ENCODE measurements at regions not wholly inside any gene's neighbourhood (a gene's known extent, or its start where the extent isn't known, plus 50 kb on each side); places are given as distances from the start of the nearest gene placed in this dataset.
A peak's percentile ranks its signal among the peaks of the same experiment; 100 is the strongest.

- DNase-seq (ENCODE audit: low read depth in 2 of 2), result no peak
These were observed 103.8 kb upstream of the CRHR1 start for GRCh38 chr17:45680360-45680759.

DNA sequence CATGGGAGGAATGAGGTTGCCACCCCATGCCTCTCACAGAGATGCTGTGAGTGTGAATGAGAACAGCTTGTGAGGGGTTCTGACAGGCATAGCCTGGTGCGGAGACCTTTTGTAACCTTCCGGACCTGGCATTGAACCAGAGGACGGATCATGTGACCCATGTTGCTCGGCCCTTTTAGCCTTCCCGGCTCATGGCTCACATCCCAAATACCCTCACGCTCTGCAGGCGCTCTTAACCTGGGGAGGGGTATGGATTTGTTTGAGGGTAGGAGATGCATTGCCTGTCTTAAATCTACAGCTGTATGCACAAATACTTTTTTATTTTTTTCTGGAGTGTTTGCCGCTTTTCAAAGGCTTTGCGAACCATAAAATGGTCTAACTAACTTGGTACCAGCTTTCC lies 102.4 kb upstream of the CRHR1 start:
- no peak for DNase-seq (ENCODE audit: low read depth in 2 of 2)

DNA sequence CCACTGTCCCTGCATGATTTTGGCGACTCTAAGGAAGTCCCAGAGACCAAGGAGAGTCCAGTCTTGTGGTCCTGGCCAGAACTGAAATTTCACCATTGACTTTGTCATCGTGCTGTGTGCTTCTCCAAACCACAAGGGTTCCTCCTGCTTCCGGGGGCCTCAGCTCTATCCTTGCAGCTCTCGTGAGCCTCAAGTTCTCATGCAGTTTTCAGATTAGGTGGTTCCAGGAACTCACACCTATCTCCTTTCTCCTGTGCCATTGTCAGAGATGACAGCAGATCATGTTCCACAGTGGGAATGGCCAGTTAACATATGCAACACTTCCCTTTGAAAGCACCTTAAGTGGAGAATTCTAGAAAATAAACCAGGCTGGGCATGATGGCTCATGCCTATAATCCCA lies 97.9 kb upstream of the CRHR1 start:
- DNase-seq (ENCODE audit: low read depth in 2 of 2), result no peak

DNA sequence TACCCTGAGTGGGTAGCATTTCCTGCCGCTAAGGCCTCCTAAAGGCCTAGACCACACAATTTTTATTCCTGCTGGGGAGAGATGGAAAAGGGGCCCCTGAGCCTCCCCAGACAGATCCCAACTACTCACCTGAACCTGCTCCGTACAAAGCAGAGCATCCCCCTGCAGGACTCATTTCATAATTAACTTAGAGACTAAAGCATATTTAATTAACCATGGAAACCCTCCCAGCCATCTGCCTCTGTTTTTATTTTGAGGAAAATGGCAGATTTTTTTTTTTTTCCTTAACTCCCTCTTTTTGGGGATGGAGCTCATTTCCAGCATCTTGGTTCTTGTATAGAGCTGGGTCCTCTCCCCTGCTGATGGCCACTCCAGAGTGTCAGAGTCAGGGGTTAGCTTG lies 96.5 kb upstream of the CRHR1 start:
- no peak for DNase-seq (ENCODE audit: low read depth in 2 of 2)

DNA sequence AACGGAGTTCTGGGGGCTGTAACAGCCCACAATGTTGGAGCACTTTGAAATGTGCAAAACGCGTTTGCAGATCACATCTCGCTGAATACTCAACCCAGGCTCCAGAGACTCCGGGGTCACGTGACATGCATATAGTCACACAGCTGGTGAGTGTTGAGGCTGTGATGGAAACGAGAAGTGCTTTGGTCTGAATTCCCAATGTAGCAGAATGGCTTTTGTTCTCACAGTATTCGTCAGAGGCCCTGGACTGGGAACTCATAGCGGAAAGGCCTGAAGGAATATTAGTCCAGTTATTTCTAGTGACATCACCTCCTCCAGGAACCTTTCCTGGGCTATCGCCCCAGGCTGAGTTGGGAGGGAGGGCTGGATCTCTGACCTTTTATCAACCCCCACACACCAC lies 95.8 kb upstream of the CRHR1 start:
- no peak for DNase-seq (ENCODE audit: low read depth in 2 of 2)

- no peak for DNase-seq (ENCODE audit: low read depth in 2 of 2)
These were observed 95.3 kb upstream of the CRHR1 start for GRCh38 chr17:45688820-45689219.

DNA sequence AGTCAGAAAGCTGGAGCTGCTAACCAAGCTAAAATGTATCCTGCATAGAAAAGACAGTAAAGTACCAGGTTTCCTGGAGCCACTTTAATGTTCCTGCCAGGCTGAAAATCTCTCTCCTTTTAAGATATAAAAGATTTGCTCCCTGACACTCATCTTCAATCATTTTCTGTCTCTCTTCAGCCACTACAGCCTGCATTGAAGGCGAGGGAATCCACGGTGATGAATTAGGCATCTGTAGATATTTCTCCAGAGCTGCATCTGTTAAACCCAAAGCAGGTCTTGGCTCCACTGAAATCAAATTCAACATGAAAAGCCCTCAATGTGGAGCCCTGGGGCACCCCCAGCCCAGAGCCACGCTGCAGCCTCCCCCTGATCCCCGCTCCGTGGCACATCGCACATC lies 94.7 kb upstream of the CRHR1 start:
- DNase-seq (ENCODE audit: low read depth in 2 of 2), result no peak

DNA sequence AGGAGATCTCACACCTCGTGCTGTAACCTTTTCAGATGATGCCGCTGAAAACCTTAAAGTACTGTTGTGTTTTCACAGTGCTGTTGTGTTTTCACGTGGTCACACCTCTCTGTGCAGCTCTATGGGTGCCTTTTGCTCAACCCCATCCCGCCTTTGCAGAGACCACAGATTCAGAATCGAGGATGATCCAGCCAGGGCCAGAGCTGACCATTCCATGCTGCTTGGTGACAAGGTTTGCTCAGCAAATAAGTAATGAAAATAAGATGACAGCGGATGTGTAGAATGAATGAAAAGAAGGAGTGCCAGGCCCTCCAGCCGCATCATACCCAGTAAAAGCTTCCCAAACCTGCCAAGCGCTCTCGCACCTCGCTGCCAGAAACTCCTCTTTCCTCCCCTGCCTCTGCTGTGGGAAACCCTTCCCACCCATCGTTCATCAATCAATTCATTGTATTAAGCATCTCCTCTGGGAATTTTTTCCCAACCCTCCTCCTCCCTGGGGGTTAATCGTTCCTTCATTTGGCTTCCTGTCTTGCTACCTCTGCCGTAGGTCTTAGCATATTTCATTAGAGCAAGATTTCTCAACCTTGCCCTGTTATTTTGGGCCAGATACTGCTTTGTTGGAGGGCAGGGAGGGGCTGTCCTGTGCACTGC lies 93.4 kb upstream of the CRHR1 start:
- no peak for DNase-seq (ENCODE audit: low read depth in 2 of 2)

- no peak for DNase-seq (ENCODE audit: low read depth in 2 of 2)
These were observed 91.5 kb upstream of the CRHR1 start for GRCh38 chr17:45692661-45693060.

- DNase-seq (ENCODE audit: low read depth in 2 of 2), result no peak
These were observed 90.3 kb upstream of the CRHR1 start for GRCh38 chr17:45693792-45694191.

- DNase-seq (ENCODE audit: low read depth in 2 of 2), result no peak
These were observed 87.7 kb upstream of the CRHR1 start for GRCh38 chr17:45696442-45696841.

DNA sequence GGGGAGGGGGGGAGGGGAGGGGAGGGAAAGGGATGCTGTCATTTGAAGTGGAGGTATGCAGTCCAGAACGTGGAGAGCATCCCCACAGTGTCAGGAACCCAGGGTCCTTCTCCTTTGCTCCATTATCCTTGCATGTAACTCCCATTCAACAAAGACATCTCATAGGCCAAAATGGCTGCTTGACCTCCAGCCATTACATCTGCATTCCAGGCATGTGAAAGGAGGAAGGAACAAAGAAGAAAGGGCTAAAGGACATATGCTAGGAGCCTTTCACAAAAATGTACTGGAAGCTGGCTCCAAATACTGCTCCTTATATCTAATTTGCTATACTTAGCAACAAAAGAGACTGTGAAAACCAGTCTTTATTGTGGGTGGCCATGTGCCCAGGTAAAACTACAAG lies 87.0 kb upstream of the CRHR1 start:
- DNase-seq (ENCODE audit: low read depth in 2 of 2), result no peak

DNA sequence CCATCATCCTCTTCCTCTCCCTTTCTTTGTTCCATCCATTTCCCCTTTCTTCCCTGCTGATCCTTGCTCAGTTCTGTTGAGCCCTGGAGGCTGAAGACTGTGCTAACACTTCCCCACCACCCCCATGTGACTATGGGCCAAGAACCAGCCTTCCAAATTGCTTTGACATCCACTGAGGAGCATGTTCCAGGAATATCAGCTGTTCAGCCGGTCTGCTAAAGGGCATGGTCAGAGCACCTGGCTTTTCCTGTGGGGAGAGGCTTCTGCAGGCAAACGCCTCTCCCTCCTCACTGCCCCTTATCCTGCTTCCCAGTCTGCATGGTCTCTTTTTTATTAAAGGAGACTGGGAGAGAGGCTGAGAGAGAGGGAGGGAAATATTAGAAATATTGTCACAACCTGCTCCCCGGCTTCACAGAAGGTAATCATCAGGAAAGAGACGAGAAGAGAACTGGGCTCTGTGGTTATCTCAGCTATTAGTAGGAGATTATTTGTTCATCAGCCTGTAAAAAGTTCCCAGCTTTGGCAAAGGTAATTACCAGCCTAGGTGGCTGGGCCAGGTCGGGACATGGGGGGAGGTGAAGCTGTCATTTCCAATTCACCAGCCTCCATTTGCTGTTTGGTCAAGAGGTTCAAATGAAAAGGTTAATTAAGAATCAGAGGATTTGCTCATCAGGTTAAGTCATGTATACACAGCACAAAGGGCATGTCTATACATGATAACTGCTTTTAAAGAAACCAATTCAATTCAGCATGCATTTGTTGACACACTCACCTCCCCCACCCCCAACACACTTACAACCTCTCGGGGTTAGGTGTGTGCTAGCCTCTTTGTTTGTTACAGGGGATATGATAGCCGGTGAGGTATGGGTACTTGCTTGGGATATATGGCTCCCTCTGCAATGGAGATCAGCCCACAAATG lies 83.7 kb upstream of the CRHR1 start:
- DNase-seq (ENCODE audit: low read depth in 2 of 2), result no peak

DNA sequence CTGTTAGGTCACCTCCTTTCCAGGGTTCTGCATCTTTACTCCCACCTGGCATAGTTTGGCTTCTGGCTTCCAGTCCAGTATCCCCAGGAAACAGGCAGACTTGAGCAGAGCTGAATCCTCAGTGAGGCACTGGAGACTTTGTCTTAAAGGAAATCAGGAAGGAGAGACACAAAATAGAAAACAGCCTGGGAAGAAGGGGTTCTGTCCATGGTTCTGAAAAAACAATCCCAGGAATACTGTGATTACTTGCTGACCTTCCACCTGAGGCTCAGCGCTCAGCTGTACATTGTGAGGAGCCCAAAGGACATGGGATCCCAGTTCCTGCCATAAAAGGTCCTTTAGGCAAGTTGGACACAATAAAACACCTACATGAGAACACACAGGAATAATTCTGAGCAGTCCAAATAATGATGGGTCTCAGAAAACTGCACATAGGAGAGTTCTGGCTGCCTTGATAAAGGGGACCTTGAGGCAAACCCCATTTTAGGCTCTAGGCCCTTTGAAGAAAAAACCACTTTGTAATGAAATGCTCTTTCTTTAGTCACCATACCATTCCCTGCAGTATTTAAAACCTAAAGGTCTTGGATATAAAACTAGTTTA lies 81.4 kb upstream of the CRHR1 start:
- DNase-seq (ENCODE audit: low read depth in 2 of 2), result no peak

DNA sequence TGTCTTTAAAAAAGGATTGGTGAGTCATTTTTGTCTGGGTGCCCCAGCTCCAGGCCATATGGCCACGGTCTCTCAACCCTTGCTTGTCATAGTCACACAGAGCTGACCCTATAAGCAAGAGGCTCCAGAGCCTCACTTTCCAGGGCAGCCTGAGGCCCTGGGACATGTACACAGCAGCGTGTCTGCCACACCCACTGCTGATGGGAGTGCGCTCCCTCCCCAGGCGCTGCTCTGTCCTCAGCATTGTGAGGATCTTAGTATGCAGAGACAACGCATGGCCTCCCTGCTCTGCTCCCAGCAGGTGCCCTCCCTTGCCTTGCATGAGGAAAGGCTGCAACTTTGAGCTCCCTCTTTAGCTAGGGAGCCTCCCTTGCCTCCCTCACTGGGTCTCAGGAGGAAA lies 80.8 kb upstream of the CRHR1 start:
- no peak for DNase-seq (ENCODE audit: low read depth in 2 of 2)

DNA sequence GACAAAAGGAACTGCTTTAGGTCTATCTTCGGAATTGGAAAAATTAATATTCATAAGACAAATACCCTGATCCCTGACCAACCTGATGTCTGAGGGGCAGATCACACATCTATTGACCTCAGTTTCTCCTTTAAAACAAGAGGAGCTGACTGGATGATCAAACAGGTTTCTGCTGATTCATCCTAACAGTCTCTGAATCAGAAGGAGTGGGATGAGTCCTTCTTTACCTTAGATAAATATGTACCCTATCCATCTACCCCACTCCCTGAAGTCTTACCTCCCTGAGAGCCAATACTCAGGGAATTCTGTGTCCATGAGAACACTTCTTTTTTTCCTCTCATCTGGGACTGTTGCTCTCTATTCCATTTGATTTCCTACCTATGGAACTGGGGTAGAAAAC lies 80.3 kb upstream of the CRHR1 start:
- no peak for DNase-seq (ENCODE audit: low read depth in 2 of 2)

- no peak for DNase-seq (ENCODE audit: low read depth in 2 of 2)
These were observed 79.9 kb upstream of the CRHR1 start for GRCh38 chr17:45704251-45704650.

GRCh38 chr17:45705123-45706009 lies 78.8 kb upstream of the CRHR1 start:
- DNase-seq (ENCODE audit: low read depth in 2 of 2), result peak in 1 of 2 donors; percentile 3

DNA sequence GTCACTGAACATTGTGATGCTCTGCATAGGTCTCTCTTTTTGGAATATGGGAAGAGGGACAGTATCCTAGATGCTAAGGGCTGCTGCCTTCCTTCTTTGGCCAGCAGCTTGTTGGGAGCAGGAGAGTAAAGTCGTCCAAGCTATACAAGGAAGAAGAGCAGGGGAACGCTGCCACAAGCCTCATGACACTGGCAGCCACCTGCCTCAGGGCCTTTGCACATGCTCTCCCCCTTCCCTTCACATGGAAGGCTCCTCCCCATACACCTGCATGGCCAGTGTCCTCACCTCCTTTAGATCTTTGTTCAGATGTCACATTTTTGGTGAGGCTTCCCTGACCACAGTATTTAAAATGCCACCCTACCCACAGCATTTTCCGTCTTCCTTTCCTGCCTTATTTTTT lies 78.1 kb upstream of the CRHR1 start:
- no peak for DNase-seq (ENCODE audit: low read depth in 2 of 2)

GRCh38 chr17:45708707-45709290 lies 75.3 kb upstream of the CRHR1 start:
- DNase-seq (ENCODE audit: low read depth in 2 of 2), result no peak

DNA sequence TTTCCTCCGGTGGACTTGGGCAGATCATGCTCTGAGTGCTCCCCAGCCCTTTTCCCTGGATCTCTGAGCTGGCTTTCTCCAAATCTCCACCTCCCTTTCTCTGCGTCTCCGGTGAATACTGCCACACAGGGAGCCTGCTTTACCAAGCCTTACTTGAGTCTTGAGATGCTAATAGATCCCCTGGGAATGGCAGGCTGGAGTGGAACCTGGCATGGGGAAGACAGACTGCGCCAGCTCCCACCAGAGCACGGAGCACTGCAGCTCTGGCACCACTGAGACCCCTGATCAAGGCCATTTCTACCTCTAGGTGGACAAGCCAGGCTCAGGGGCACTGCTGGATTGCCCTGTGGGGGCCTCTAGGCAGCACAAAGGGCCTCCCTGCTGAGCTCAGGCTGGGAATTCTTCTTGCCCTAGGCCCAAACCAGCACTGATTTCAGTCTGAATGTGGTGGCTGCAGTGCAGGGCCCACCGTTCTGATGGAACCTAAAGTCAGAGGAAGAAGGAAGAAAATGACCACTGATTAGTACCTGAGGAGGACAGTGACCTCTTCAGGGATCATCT lies 74.3 kb upstream of the CRHR1 start:
- DNase-seq (ENCODE audit: low read depth in 2 of 2), result no peak

Data from stimulated activated CD4-positive, alpha-beta T cell treated with anti-CD3 and anti-CD28 coated beads, Interleukin-15, amount 100 ng/mL, for 48 hours (primary cell).